HG02938 (cell line): ENCODE measurements at regions not wholly inside any gene's neighbourhood (a gene's known extent, or its start where the extent isn't known, plus 50 kb on each side); places are given as distances from the start of the nearest gene placed in this dataset.
"Not testable (repeated sequence)": the region's sequence is repeated elsewhere in the genome, so short reads cannot be mapped to it uniquely, and the experiment has no call there.

Source experiments
- ATAC-seq: cut with Tn5 transposase; IDR thresholded peaks from one replicate; pipeline ENCODE4 v1.9.1; 2021; ENCODE audit warnings: mild to moderate bottlenecking, moderate library complexity; ENCODE audit not compliant: unreplicated experiment

GRCh38 chr12:9449657-9450126 lies 158.0 kb downstream of the KLRB1 start:
- ATAC-seq = not testable (repeated sequence)

- no peak for ATAC-seq
Observed at GRCh38 chr12:9449181-9449580, 158.5 kb downstream of the KLRB1 start.

- not testable (repeated sequence) for ATAC-seq
Observed at GRCh38 chr12:9448648-9449047, 159.1 kb downstream of the KLRB1 start.

- ATAC-seq = peak; percentile 54
Observed at GRCh38 chr12:9447791-9448614, 159.7 kb downstream of the KLRB1 start.

GRCh38 chr12:9446883-9447761 lies 160.6 kb downstream of the KLRB1 start:
- peak; percentile 29 for ATAC-seq

- ATAC-seq = not testable (repeated sequence)
Observed at GRCh38 chr12:9440428-9440827, 167.3 kb downstream of the KLRB1 start.

- not testable (repeated sequence) for ATAC-seq
Observed at GRCh38 chr12:9435682-9436081, 172.0 kb downstream of the KLRB1 start.

GRCh38 chr12:9430385-9430784 lies 177.3 kb downstream of the KLRB1 start:
- ATAC-seq = not testable (repeated sequence)

GRCh38 chr12:9428856-9429255 lies 178.9 kb downstream of the KLRB1 start:
- ATAC-seq = not testable (repeated sequence)

- ATAC-seq = not testable (repeated sequence)
Observed at GRCh38 chr12:9425429-9425828, 182.3 kb downstream of the KLRB1 start.

- ATAC-seq = not testable (repeated sequence)
Observed at GRCh38 chr12:9424175-9424740, 183.5 kb downstream of the KLRB1 start.

- ATAC-seq = not testable (repeated sequence)
Observed at GRCh38 chr12:9422689-9423088, 185.0 kb downstream of the KLRB1 start.

GRCh38 chr12:9421520-9422086 lies 186.1 kb downstream of the KLRB1 start:
- ATAC-seq = not testable (repeated sequence)

- ATAC-seq = not testable (repeated sequence)
Observed at GRCh38 chr12:9420817-9421519, 186.7 kb downstream of the KLRB1 start.

GRCh38 chr12:9418669-9419041 lies 189.1 kb downstream of the KLRB1 start:
- ATAC-seq = not testable (repeated sequence)

- ATAC-seq = not testable (repeated sequence)
Observed at GRCh38 chr12:9417947-9418668, 189.6 kb downstream of the KLRB1 start.

- not testable (repeated sequence) for ATAC-seq
Observed at GRCh38 chr12:9417341-9417740, 190.4 kb downstream of the KLRB1 start.

- not testable (repeated sequence) for ATAC-seq
Observed at GRCh38 chr12:9416346-9416745, 191.4 kb downstream of the KLRB1 start.

- not testable (repeated sequence) for ATAC-seq
Observed at GRCh38 chr12:9415898-9416297, 191.8 kb downstream of the KLRB1 start.
